ENCODE measurements at regions not wholly inside any gene's neighbourhood (a gene's known extent, or its start where the extent isn't known, plus 50 kb on each side); places are given as distances from the start of the nearest gene placed in this dataset.

DNA sequence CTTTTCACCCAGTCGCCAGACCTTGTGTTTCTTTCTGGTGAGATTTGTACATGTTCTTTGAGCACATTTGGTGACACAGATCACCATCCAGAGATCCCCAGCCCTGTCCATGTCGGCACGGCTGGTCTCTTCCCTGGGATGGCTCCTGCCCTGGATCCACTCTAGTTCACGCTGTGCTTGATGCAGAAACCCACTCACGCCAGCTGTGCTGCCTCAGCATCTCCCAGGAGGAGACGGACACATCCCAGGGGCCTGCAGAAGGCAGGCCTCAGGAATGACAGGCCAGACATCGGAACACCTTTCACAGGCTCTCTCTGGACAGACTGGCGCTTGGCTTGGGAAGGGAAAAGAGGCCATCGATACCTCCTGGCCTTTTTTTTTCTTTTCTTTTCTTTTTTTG, 203.6 kb downstream of the ACKR3 start:
- no peaks in the 10 kb centered on the region for H3F3A ChIP-seq (ENCODE audit: insufficient read depth, low read length)
- H3K79me2 ChIP-seq (ENCODE audit: low read length), result no peaks in the 10 kb centered on the region
- no peak overlapping the region for H3K9ac ChIP-seq (ENCODE audit: low read length)
- H3K9me3 ChIP-seq (replicated peaks; ENCODE audit: insufficient read depth, low read length), result no peaks in the 10 kb centered on the region
- no peak overlapping the region for H3K4me3 ChIP-seq (ENCODE audit: low read length)
- TF ChIP-seq, protein P1, sequence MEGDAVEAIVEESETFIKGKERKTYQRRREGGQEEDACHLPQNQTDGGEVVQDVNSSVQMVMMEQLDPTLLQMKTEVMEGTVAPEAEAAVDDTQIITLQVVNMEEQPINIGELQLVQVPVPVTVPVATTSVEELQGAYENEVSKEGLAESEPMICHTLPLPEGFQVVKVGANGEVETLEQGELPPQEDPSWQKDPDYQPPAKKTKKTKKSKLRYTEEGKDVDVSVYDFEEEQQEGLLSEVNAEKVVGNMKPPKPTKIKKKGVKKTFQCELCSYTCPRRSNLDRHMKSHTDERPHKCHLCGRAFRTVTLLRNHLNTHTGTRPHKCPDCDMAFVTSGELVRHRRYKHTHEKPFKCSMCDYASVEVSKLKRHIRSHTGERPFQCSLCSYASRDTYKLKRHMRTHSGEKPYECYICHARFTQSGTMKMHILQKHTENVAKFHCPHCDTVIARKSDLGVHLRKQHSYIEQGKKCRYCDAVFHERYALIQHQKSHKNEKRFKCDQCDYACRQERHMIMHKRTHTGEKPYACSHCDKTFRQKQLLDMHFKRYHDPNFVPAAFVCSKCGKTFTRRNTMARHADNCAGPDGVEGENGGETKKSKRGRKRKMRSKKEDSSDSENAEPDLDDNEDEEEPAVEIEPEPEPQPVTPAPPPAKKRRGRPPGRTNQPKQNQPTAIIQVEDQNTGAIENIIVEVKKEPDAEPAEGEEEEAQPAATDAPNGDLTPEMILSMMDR (IDR thresholded peaks at IDR 0.05; ENCODE audit: low read length), result no peak
- TF ChIP-seq EZH2 (optimal IDR thresholded peaks at IDR 0.05; ENCODE audit: low read depth, low read length) (no peak), EZH2phosphoT487 (IDR thresholded peaks at IDR 0.05; ENCODE audit: low read length) (no peak)
- no peaks in the 10 kb centered on the region for H3K9me2 ChIP-seq (replicated peaks; ENCODE audit: insufficient read depth, low read length)
- H3K36me3 ChIP-seq (replicated peaks; ENCODE audit: insufficient read depth, low read length), result no peaks in the 10 kb centered on the region
- H4K20me1 ChIP-seq (ENCODE audit: insufficient read depth, low read length), result no peaks in the 10 kb centered on the region
- no peak overlapping the region for H3K27ac ChIP-seq (ENCODE audit: low read length)
- no peaks in the 10 kb centered on the region for H3K4me1 ChIP-seq (ENCODE audit: low read length)
- H3K4me2 ChIP-seq (ENCODE audit: low read depth, low read length), result no peak overlapping the region
- H3K27me3 ChIP-seq (replicated peaks; ENCODE audit: insufficient read depth, low read length), result no peaks in the 10 kb centered on the region
- no peak for DNase-seq
- no peak overlapping the region for H2AFZ ChIP-seq (ENCODE audit: low read length)

DNA sequence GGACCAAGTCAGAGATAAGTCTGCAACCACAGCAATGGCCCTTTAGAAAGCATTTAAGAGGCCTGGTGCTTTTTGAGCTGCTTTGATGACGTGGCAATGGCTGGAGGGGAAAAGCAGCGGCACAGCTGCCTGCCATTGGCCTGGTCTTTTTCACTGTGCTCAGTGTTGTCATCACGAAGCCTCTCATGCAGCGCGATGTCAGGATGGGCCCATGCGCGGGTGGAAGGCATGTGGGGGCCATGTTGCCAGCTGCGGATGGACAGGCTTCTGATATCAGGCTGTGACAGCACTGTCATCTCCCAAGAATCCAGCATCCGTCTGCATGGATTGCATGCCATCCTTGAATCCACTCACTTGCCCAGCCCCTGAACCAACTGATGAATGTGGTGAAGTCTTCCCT, 204.5 kb downstream of the ACKR3 start:
- Histone ChIP-seq H2AFZ (ENCODE audit: low read length) (no peak overlapping the region), H3K9me3 (replicated peaks; ENCODE audit: insufficient read depth, low read length) (no peaks in the 10 kb centered on the region), H3K4me3 (ENCODE audit: low read length) (no peak overlapping the region), H3K79me2 (ENCODE audit: low read length) (no peaks in the 10 kb centered on the region), H4K20me1 (ENCODE audit: insufficient read depth, low read length) (no peaks in the 10 kb centered on the region), H3K9ac (ENCODE audit: low read length) (no peak overlapping the region), H3F3A (ENCODE audit: insufficient read depth, low read length) (no peaks in the 10 kb centered on the region), H3K4me1 (ENCODE audit: low read length) (no peaks in the 10 kb centered on the region), H3K4me2 (ENCODE audit: low read depth, low read length) (no peak overlapping the region), H3K27me3 (replicated peaks; ENCODE audit: insufficient read depth, low read length) (no peaks in the 10 kb centered on the region), H3K9me2 (replicated peaks; ENCODE audit: insufficient read depth, low read length) (no peaks in the 10 kb centered on the region), H3K27ac (ENCODE audit: low read length) (no peak overlapping the region), H3K36me3 (replicated peaks; ENCODE audit: insufficient read depth, low read length) (no peaks in the 10 kb centered on the region)
- TF ChIP-seq EZH2phosphoT487 (IDR thresholded peaks at IDR 0.05; ENCODE audit: low read length) (no peak), EZH2 (optimal IDR thresholded peaks at IDR 0.05; ENCODE audit: low read depth, low read length) (no peak)
- TF ChIP-seq, protein P1 (IDR thresholded peaks at IDR 0.05; ENCODE audit: low read length), result no peak
- no peak for DNase-seq

DNA sequence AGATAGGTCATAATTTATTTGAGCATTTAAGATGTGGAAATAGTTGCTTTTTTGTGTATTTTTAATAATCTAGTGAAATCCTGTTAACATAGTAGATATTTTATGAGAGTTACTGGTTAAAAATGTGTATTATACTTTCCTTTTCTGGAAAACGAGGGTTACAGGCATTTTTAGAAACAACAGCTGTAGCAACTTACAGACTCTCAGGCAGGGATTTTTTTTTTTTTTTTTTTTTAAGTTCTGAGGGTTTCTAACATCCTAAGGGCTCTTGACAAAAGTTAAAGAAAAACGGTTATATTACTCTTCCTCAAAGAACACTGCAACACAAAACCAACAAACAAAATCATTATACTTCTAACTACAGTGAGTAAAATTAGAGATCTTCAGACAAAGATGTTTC, 205.9 kb downstream of the ACKR3 start:
- H3K4me1 ChIP-seq (ENCODE audit: low read length), result no peaks in the 10 kb centered on the region
- no peaks in the 10 kb centered on the region for H3F3A ChIP-seq (ENCODE audit: insufficient read depth, low read length)
- H3K9ac ChIP-seq (ENCODE audit: low read length), result no peak overlapping the region
- no peaks in the 10 kb centered on the region for H4K20me1 ChIP-seq (ENCODE audit: insufficient read depth, low read length)
- H3K4me2 ChIP-seq (ENCODE audit: low read depth, low read length), result no peak overlapping the region
- no peaks in the 10 kb centered on the region for H3K27me3 ChIP-seq (replicated peaks; ENCODE audit: insufficient read depth, low read length)
- H3K9me3 ChIP-seq (replicated peaks; ENCODE audit: insufficient read depth, low read length), result no peaks in the 10 kb centered on the region
- H3K4me3 ChIP-seq (ENCODE audit: low read length), result no peak overlapping the region
- no peaks in the 10 kb centered on the region for H3K9me2 ChIP-seq (replicated peaks; ENCODE audit: insufficient read depth, low read length)
- no peak for DNase-seq
- no peaks in the 10 kb centered on the region for H3K79me2 ChIP-seq (ENCODE audit: low read length)
- no peak overlapping the region for H2AFZ ChIP-seq (ENCODE audit: low read length)
- TF ChIP-seq EZH2 (optimal IDR thresholded peaks at IDR 0.05; ENCODE audit: low read depth, low read length) (no peak), EZH2phosphoT487 (IDR thresholded peaks at IDR 0.05; ENCODE audit: low read length) (no peak)
- TF ChIP-seq, protein P1 (IDR thresholded peaks at IDR 0.05; ENCODE audit: low read length), result no peak
- no peak overlapping the region for H3K27ac ChIP-seq (ENCODE audit: low read length)
- no peaks in the 10 kb centered on the region for H3K36me3 ChIP-seq (replicated peaks; ENCODE audit: insufficient read depth, low read length)
